PFSK-1 (cell line): ENCODE measurements at regions not wholly inside any gene's neighbourhood (a gene's known extent, or its start where the extent isn't known, plus 50 kb on each side); places are given as distances from the start of the nearest gene placed in this dataset.

Source experiments
- POLR2AphosphoS5 ChIP-seq: IDR thresholded peaks from 2 replicates; pipeline ENCODE4 v1.6.1; 2012; ENCODE audit warnings: low read depth, mild to moderate bottlenecking, control low read depth, low read length, moderate library complexity
- REST ChIP-seq, 2 experiments: IDR thresholded peaks; 2 replicates each; pipeline versions ENCODE4 v1.6.1 to v1.8.0; 2011 to 2012; ENCODE audit warnings: low read depth in 2 of 2, low read length in 2 of 2, control low read depth in 1 of 2, inconsistent platforms in 1 of 2, mild to moderate bottlenecking in 1 of 2, moderate library complexity in 1 of 2; ENCODE audit not compliant: insufficient read depth in 1 of 2
- SIN3A ChIP-seq: IDR thresholded peaks from 2 replicates; pipeline ENCODE4 v1.6.1; 2012; ENCODE audit warnings: mild to moderate bottlenecking, low read length, moderate library complexity, borderline replicate concordance; ENCODE audit not compliant: insufficient read depth
- TAF1 ChIP-seq: IDR thresholded peaks from 2 replicates; pipeline ENCODE4 v1.6.1; 2012; ENCODE audit warnings: low read length, control low read depth, borderline replicate concordance; ENCODE audit not compliant: insufficient read depth

GRCh38 chr4:33395731-33396485 is 2675.7 kb downstream of the PCDH7 start:
- no peak for TF ChIP-seq TAF1
- TF ChIP-seq REST (IDR thresholded peaks at IDR 0.05; ENCODE audit: insufficient read depth in 1 of 2, low read depth in 2 of 2, low read length in 2 of 2), result no peak
- TF ChIP-seq POLR2AphosphoS5, result no peak
- TF ChIP-seq SIN3A, result no peak
